ENCODE measurements at regions not wholly inside any gene's neighbourhood (a gene's known extent, or its start where the extent isn't known, plus 50 kb on each side); places are given as distances from the start of the nearest gene placed in this dataset.
A peak's percentile ranks its signal among the peaks of the same experiment; 100 is the strongest.

DNA sequence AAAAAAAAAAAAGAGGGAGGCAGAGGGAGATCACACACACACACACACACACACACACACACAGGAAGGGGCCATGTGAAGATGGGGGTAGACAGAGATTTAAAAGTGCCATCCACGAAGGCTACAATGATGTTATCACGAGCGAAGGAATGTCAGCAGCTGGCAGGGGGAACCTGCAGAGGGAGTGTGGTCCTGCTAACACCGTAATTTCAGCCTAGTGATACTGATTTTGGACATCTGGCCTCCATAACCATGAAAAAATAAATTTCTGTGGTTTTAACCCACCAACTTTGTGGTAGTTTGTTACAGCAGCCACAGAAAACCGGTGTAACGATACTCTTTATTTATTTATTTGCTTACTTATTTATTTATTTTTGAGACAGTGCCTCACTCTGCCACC lies 76.0 kb downstream of the TMCO5A start:
- Histone ChIP-seq H3K4me1 (ENCODE audit: control insufficient read depth in 5 of 5, insufficient read depth in 5 of 5, low read length in 5 of 5) (peaks cover 0 to 4% (median 0%) of the 10 kb centered on the region in 5 donors), H3K27ac (ENCODE audit: low read depth in 1 of 2, low read length in 1 of 2) (no peak overlapping the region), H3K27me3 (ENCODE audit: control insufficient read depth in 3 of 3, insufficient read depth in 3 of 3, low read length in 2 of 3) (no peaks in the 10 kb centered on the region), H3K9me3 (ENCODE audit: control insufficient read depth in 4 of 4, insufficient read depth in 3 of 4, low read length in 3 of 4) (no peaks in the 10 kb centered on the region), H3K36me3 (ENCODE audit: control insufficient read depth in 4 of 4, insufficient read depth in 4 of 4, low read length in 4 of 4) (no peaks in the 10 kb centered on the region), H3K4me3 (no peak overlapping the region), H3K9ac (ENCODE audit: insufficient read depth in 1 of 2, low read length in 2 of 2) (no peak overlapping the region)
- TF ChIP-seq, protein P1, sequence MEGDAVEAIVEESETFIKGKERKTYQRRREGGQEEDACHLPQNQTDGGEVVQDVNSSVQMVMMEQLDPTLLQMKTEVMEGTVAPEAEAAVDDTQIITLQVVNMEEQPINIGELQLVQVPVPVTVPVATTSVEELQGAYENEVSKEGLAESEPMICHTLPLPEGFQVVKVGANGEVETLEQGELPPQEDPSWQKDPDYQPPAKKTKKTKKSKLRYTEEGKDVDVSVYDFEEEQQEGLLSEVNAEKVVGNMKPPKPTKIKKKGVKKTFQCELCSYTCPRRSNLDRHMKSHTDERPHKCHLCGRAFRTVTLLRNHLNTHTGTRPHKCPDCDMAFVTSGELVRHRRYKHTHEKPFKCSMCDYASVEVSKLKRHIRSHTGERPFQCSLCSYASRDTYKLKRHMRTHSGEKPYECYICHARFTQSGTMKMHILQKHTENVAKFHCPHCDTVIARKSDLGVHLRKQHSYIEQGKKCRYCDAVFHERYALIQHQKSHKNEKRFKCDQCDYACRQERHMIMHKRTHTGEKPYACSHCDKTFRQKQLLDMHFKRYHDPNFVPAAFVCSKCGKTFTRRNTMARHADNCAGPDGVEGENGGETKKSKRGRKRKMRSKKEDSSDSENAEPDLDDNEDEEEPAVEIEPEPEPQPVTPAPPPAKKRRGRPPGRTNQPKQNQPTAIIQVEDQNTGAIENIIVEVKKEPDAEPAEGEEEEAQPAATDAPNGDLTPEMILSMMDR (IDR thresholded peaks at IDR 0.05; ENCODE audit: control extremely low read depth, extremely low read depth): no peak
- WGBS, 2 donors: 87 to 90% methylated on average over 6 of the region's 6 CpGs
- DNase-seq (no peak), ATAC-seq (ENCODE audit: insufficient read depth, low FRiP score) (no peak)

DNA sequence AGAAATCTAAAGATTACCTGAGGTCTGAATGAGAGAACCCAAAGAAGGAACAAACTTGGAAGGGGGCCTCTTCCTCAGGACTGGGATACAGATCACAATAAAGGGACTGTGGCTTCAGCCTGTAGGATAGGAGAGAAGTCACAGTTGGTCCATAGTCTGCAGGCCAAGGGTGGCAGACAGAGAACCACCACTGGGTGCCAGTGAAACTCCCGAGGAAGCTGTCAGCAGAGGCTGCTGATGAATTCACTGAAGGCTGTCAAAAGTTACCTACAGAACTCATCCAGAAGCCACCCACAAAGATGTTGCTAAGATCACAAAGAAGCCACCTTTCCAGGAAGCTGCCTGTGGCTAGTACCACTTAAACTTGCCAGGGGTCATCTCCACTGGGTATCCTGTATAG lies 78.5 kb downstream of the TMCO5A start:
- H3K27ac ChIP-seq (ENCODE audit: low read depth in 1 of 2, low read length in 1 of 2): no peak overlapping the region
- 53 to 75% methylated on average over 1 of the region's 1 CpG for WGBS, 2 donors
- H3K4me1 ChIP-seq (ENCODE audit: control insufficient read depth in 5 of 5, insufficient read depth in 5 of 5, low read length in 5 of 5): no peaks in the 10 kb centered on the region
- no peaks in the 10 kb centered on the region for H3K9me3 ChIP-seq (ENCODE audit: control insufficient read depth in 4 of 4, insufficient read depth in 3 of 4, low read length in 3 of 4)
- H3K36me3 ChIP-seq (ENCODE audit: control insufficient read depth in 4 of 4, insufficient read depth in 4 of 4, low read length in 4 of 4): no peaks in the 10 kb centered on the region
- TF ChIP-seq, protein P1 (IDR thresholded peaks at IDR 0.05; ENCODE audit: control extremely low read depth, extremely low read depth): no peak
- ATAC-seq (ENCODE audit: insufficient read depth, low FRiP score) (no peak), DNase-seq (no peak)
- no peak overlapping the region for H3K9ac ChIP-seq (ENCODE audit: insufficient read depth in 1 of 2, low read length in 2 of 2)
- no peak overlapping the region for H3K4me3 ChIP-seq
- H3K27me3 ChIP-seq (ENCODE audit: control insufficient read depth in 3 of 3, insufficient read depth in 3 of 3, low read length in 2 of 3): no peaks in the 10 kb centered on the region

DNA sequence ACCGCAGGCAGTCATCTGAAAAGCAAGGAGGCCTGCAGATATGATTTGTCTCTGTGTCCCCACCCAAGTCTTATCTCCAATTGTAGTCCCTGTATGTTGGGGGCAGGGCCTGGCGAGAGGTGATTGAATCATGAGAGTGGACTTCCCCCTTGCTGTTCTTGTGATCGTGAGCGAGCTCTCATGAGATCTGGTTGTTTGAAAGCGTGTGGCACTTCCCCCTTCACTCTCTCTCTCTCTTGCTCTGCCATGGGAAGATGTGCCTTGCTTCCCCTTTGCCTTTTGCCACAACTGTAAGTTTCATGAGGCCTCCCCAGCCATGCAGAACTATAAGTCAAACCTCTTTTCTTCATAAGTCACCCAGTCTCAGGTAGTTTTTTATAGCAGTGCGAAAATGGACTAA lies 83.3 kb downstream of the TMCO5A start:
- no peak for ATAC-seq (ENCODE audit: insufficient read depth, low FRiP score)
- Histone ChIP-seq H3K27ac (ENCODE audit: low read depth in 1 of 2, low read length in 1 of 2) (peak overlapping the region in 1 of 2 donors; percentile 33), H3K4me3 (no peak overlapping the region), H3K27me3 (ENCODE audit: control insufficient read depth in 3 of 3, insufficient read depth in 3 of 3, low read length in 2 of 3) (no peaks in the 10 kb centered on the region), H3K4me1 (ENCODE audit: control insufficient read depth in 5 of 5, insufficient read depth in 5 of 5, low read length in 5 of 5) (no peaks in the 10 kb centered on the region), H3K9ac (ENCODE audit: insufficient read depth in 1 of 2, low read length in 2 of 2) (no peak overlapping the region), H3K9me3 (ENCODE audit: control insufficient read depth in 4 of 4, insufficient read depth in 3 of 4, low read length in 3 of 4) (no peaks in the 10 kb centered on the region), H3K36me3 (ENCODE audit: control insufficient read depth in 4 of 4, insufficient read depth in 4 of 4, low read length in 4 of 4) (no peaks in the 10 kb centered on the region)
- WGBS, 2 donors: 78 to 80% methylated on average over 6 of the region's 6 CpGs
- TF ChIP-seq, protein P1 (IDR thresholded peaks at IDR 0.05; ENCODE audit: control extremely low read depth, extremely low read depth): no peak
- DNase-seq: no peak

DNA sequence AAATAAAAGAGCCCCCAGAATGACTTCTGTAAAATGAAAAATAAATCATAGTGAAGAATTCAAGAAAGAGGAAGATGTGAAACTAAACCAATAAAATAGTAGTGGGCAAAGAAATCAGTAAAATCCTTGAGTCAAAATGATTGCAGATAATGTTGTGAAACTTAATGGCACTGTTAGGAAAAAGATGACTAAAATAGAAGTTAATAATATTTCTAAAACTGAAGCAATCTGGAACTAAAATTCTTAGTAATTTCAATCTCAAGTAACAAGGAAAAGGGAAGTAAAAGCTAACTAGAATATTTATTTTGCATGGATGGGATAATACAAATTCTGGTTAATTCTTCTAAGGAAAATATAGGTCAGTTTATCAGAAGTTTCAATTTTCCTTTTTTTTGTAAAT lies 84.6 kb downstream of the TMCO5A start:
- Histone ChIP-seq H3K27ac (ENCODE audit: low read depth in 1 of 2, low read length in 1 of 2) (no peak overlapping the region), H3K4me1 (ENCODE audit: control insufficient read depth in 5 of 5, insufficient read depth in 5 of 5, low read length in 5 of 5) (no peaks in the 10 kb centered on the region), H3K27me3 (ENCODE audit: control insufficient read depth in 3 of 3, insufficient read depth in 3 of 3, low read length in 2 of 3) (no peaks in the 10 kb centered on the region), H3K36me3 (ENCODE audit: control insufficient read depth in 4 of 4, insufficient read depth in 4 of 4, low read length in 4 of 4) (no peaks in the 10 kb centered on the region), H3K9ac (ENCODE audit: insufficient read depth in 1 of 2, low read length in 2 of 2) (no peak overlapping the region), H3K4me3 (no peak overlapping the region), H3K9me3 (ENCODE audit: control insufficient read depth in 4 of 4, insufficient read depth in 3 of 4, low read length in 3 of 4) (no peaks in the 10 kb centered on the region)
- ATAC-seq (ENCODE audit: insufficient read depth, low FRiP score) (no peak), DNase-seq (no peak)
- TF ChIP-seq, protein P1 (IDR thresholded peaks at IDR 0.05; ENCODE audit: control extremely low read depth, extremely low read depth): no peak

Measured in lung (tissue), 11 donors.